Neural cell (in vitro differentiated cells): ENCODE measurements at regions not wholly inside any gene's neighbourhood (a gene's known extent, or its start where the extent isn't known, plus 50 kb on each side); places are given as distances from the start of the nearest gene placed in this dataset.
A peak's percentile ranks its signal among the peaks of the same experiment; 100 is the strongest.

Source experiments
- H2AFZ ChIP-seq: fragments of 200-600, 300-800 bp; sonication (generic), shearing (Covaris generic); 2 replicates; pipeline ENCODE4 v1.6.0; 2014; ENCODE audit warnings: low read depth, mild to moderate bottlenecking, antibody characterized with exemption, low read length, moderate library complexity
- H3F3A ChIP-seq: fragments of 200-600 bp; shearing (Covaris generic); 2 replicates; pipeline ENCODE4 v1.6.1; 2016; ENCODE audit warnings: mild to moderate bottlenecking, moderate library complexity, mixed read lengths, antibody characterized with exemption, low read length; ENCODE audit not compliant: insufficient read depth, poor library complexity, severe bottlenecking
- H3K27ac ChIP-seq: fragments of 200-600, 300-800 bp; sonication (generic), shearing (Covaris generic); 2 replicates; pipeline ENCODE4 v1.5.1; 2014; ENCODE audit warnings: mild to moderate bottlenecking, low read length, moderate library complexity
- H3K27me3 ChIP-seq: fragments of 300-800, 200-600 bp; sonication (generic), shearing (Covaris generic); 2 replicates; pipeline ENCODE4 v1.6.0; 2014; ENCODE audit warnings: mild to moderate bottlenecking, low read depth, low read length, moderate library complexity; ENCODE audit not compliant: insufficient read depth
- H3K36me3 ChIP-seq: fragments of 300-800, 200-600 bp; sonication (generic), shearing (Covaris generic); 2 replicates; pipeline ENCODE4 v1.5.1; 2014; ENCODE audit warnings: mild to moderate bottlenecking, antibody characterized with exemption, low read length, moderate library complexity; ENCODE audit not compliant: insufficient read depth
- H3K4me2 ChIP-seq: fragments of 300-800, 200-600 bp; sonication (generic), shearing (Covaris generic); 2 replicates; pipeline ENCODE4 v1.6.0; 2014; ENCODE audit warnings: mild to moderate bottlenecking, low read length
- H3K4me3 ChIP-seq: fragments of 300-800, 200-600 bp; sonication (generic), shearing (Covaris generic); 2 replicates; pipeline ENCODE4 v1.5.1; 2014; ENCODE audit warnings: mild to moderate bottlenecking, low read length, moderate library complexity
- H3K79me2 ChIP-seq: fragments of 200-600 bp; shearing (Covaris generic); replicated peaks from 2 replicates; pipeline ENCODE4 v1.6.0; 2014; ENCODE audit warnings: mild to moderate bottlenecking, low read length, moderate library complexity; ENCODE audit not compliant: insufficient read depth
- H3K9ac ChIP-seq: fragments of 300-800, 200-600 bp; sonication (generic), shearing (Covaris generic); 2 replicates; pipeline ENCODE4 v1.6.1; 2016; ENCODE audit warnings: mild to moderate bottlenecking, low read length, mixed read lengths
- H3K9me2 ChIP-seq: fragments of 200-600 bp; shearing (Covaris generic); 2 replicates; pipeline ENCODE4 v1.6.1; 2016; ENCODE audit warnings: mild to moderate bottlenecking, low read length, mixed read lengths; ENCODE audit not compliant: insufficient read depth
- H3K9me3 ChIP-seq: fragments of 200-600, 300-800 bp; sonication (generic), shearing (Covaris generic); 2 replicates; pipeline ENCODE4 v1.6.1; 2016; ENCODE audit warnings: mild to moderate bottlenecking, mixed run types, low read length, moderate library complexity, mixed read lengths
- H4K20me1 ChIP-seq: fragments of 200-600 bp; shearing (Covaris generic); 2 replicates; pipeline ENCODE4 v1.6.1; 2016; ENCODE audit warnings: mild to moderate bottlenecking, mixed run types; ENCODE audit not compliant: insufficient read depth
- EP300 ChIP-seq: fragments of 450-650 bp; conservative IDR thresholded peaks from 2 replicates; pipeline ENCODE4 v1.6.1; 2014; ENCODE audit warnings: antibody characterized with exemption, mild to moderate bottlenecking, moderate library complexity; ENCODE audit not compliant: poor library complexity, severe bottlenecking
- EZH2 ChIP-seq: fragments of 200-600, 300-800 bp; shearing (Covaris generic), sonication (generic); IDR thresholded peaks from 2 replicates; pipeline ENCODE4 v1.6.1; 2014; ENCODE audit warnings: antibody characterized with exemption, low read length, borderline replicate concordance, mild to moderate bottlenecking; ENCODE audit not compliant: insufficient read depth, poor library complexity, severe bottlenecking
- MXI1 ChIP-seq: fragments of 450-650 bp; conservative IDR thresholded peaks from 2 replicates; pipeline ENCODE4 v1.6.1; 2014; ENCODE audit warnings: antibody characterized with exemption, mild to moderate bottlenecking; ENCODE audit not compliant: poor library complexity, severe bottlenecking
- POLR2AphosphoS5 ChIP-seq: IDR thresholded peaks from 2 replicates; pipeline ENCODE4 v1.6.1; 2012
- RAD21 ChIP-seq: fragments of 450-650 bp; conservative IDR thresholded peaks from 2 replicates; pipeline ENCODE4 v1.6.1; 2014; ENCODE audit warnings: antibody characterized with exemption, mild to moderate bottlenecking, moderate library complexity
- SMC3 ChIP-seq: fragments of 450-650 bp; conservative IDR thresholded peaks from 2 replicates; pipeline ENCODE4 v1.6.1; 2014; ENCODE audit warnings: antibody characterized with exemption, mild to moderate bottlenecking, moderate library complexity; ENCODE audit not compliant: poor library complexity
- TAF1 ChIP-seq: IDR thresholded peaks from 2 replicates; pipeline ENCODE4 v1.6.1; 2012; ENCODE audit warnings: low read depth
- TF ChIP-seq, protein P1 (sequence below): fragments of 450-650 bp; IDR thresholded peaks from 2 replicates; pipeline ENCODE4 v1.5.1; 2014; ENCODE audit warnings: antibody characterized with exemption, mild to moderate bottlenecking, moderate library complexity; ENCODE audit not compliant: poor library complexity, severe bottlenecking
- TF ChIP-seq, protein P2 (sequence below): IDR thresholded peaks from 2 replicates; pipeline ENCODE4 v1.6.1; 2012; ENCODE audit warnings: borderline replicate concordance

DNA sequence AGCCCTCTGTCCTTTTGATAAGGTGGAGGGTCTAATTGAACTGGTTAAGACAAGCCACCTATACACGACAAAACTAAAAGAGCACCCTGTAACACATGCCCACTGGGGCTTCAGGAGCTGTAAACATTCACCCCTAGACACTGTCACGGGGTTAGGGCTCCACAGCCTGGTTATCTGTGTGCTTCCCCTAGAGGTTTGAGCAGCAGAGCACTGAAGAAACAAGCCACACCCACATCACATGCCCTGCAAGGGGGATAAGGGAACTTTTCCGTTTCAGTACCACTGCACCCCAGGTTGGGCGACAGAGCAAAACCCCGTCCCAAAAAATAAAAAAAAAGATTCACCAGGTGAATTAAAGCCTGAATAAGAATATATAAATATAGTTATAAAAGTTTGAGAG lies 913.7 kb upstream of the ACVR2A start:
- Histone ChIP-seq H3K9me3 (peaks cover 5% of the 10 kb centered on the region), H2AFZ (no peak overlapping the region), H3K27ac (no peak overlapping the region), H3F3A (no peaks in the 10 kb centered on the region), H3K9ac (no peak overlapping the region), H4K20me1 (no peaks in the 10 kb centered on the region), H3K4me3 (no peak overlapping the region), H3K36me3 (no peaks in the 10 kb centered on the region), H3K4me2 (no peak overlapping the region), H3K9me2 (no peaks in the 10 kb centered on the region), H3K79me2 (no peaks in the 10 kb centered on the region), H3K27me3 (no peaks in the 10 kb centered on the region)
- TF ChIP-seq EZH2: no peak
- no peak for TF ChIP-seq POLR2AphosphoS5
- TF ChIP-seq RAD21: no peak
- TF ChIP-seq MXI1: no peak
- TF ChIP-seq, protein P1, sequence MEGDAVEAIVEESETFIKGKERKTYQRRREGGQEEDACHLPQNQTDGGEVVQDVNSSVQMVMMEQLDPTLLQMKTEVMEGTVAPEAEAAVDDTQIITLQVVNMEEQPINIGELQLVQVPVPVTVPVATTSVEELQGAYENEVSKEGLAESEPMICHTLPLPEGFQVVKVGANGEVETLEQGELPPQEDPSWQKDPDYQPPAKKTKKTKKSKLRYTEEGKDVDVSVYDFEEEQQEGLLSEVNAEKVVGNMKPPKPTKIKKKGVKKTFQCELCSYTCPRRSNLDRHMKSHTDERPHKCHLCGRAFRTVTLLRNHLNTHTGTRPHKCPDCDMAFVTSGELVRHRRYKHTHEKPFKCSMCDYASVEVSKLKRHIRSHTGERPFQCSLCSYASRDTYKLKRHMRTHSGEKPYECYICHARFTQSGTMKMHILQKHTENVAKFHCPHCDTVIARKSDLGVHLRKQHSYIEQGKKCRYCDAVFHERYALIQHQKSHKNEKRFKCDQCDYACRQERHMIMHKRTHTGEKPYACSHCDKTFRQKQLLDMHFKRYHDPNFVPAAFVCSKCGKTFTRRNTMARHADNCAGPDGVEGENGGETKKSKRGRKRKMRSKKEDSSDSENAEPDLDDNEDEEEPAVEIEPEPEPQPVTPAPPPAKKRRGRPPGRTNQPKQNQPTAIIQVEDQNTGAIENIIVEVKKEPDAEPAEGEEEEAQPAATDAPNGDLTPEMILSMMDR: no peak
- TF ChIP-seq, protein P2, sequence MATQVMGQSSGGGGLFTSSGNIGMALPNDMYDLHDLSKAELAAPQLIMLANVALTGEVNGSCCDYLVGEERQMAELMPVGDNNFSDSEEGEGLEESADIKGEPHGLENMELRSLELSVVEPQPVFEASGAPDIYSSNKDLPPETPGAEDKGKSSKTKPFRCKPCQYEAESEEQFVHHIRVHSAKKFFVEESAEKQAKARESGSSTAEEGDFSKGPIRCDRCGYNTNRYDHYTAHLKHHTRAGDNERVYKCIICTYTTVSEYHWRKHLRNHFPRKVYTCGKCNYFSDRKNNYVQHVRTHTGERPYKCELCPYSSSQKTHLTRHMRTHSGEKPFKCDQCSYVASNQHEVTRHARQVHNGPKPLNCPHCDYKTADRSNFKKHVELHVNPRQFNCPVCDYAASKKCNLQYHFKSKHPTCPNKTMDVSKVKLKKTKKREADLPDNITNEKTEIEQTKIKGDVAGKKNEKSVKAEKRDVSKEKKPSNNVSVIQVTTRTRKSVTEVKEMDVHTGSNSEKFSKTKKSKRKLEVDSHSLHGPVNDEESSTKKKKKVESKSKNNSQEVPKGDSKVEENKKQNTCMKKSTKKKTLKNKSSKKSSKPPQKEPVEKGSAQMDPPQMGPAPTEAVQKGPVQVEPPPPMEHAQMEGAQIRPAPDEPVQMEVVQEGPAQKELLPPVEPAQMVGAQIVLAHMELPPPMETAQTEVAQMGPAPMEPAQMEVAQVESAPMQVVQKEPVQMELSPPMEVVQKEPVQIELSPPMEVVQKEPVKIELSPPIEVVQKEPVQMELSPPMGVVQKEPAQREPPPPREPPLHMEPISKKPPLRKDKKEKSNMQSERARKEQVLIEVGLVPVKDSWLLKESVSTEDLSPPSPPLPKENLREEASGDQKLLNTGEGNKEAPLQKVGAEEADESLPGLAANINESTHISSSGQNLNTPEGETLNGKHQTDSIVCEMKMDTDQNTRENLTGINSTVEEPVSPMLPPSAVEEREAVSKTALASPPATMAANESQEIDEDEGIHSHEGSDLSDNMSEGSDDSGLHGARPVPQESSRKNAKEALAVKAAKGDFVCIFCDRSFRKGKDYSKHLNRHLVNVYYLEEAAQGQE: no peak
- TF ChIP-seq TAF1: no peak
- TF ChIP-seq EP300: no peak

- Histone ChIP-seq H3K9ac (no peak overlapping the region), H4K20me1 (no peaks in the 10 kb centered on the region), H3K4me3 (no peak overlapping the region), H3K79me2 (no peaks in the 10 kb centered on the region), H3F3A (no peaks in the 10 kb centered on the region), H3K4me2 (no peak overlapping the region), H3K27ac (no peak overlapping the region), H3K27me3 (no peaks in the 10 kb centered on the region), H3K9me3 (no peaks in the 10 kb centered on the region), H3K36me3 (no peaks in the 10 kb centered on the region), H2AFZ (no peak overlapping the region), H3K9me2 (no peaks in the 10 kb centered on the region)
- TF ChIP-seq RAD21: peak; percentile 74
- peak; percentile 72 for TF ChIP-seq SMC3
- TF ChIP-seq, protein P1: peak; percentile 64
- TF ChIP-seq MXI1: no peak
These were observed 917.6 kb upstream of the ACVR2A start for GRCh38 chr2:146927080-146927711.
